HG03432 (cell line): ENCODE measurements at regions not wholly inside any gene's neighbourhood (a gene's known extent, or its start where the extent isn't known, plus 50 kb on each side); places are given as distances from the start of the nearest gene placed in this dataset.
"Not testable (repeated sequence)": the region's sequence is repeated elsewhere in the genome, so short reads cannot be mapped to it uniquely, and the experiment has no call there.

ENCODE experiments used
- ATAC-seq: cut with Tn5 transposase; IDR thresholded peaks from one replicate; pipeline ENCODE4 v1.9.1; 2021; ENCODE audit warnings: mild to moderate bottlenecking, moderate library complexity; ENCODE audit not compliant: unreplicated experiment

DNA sequence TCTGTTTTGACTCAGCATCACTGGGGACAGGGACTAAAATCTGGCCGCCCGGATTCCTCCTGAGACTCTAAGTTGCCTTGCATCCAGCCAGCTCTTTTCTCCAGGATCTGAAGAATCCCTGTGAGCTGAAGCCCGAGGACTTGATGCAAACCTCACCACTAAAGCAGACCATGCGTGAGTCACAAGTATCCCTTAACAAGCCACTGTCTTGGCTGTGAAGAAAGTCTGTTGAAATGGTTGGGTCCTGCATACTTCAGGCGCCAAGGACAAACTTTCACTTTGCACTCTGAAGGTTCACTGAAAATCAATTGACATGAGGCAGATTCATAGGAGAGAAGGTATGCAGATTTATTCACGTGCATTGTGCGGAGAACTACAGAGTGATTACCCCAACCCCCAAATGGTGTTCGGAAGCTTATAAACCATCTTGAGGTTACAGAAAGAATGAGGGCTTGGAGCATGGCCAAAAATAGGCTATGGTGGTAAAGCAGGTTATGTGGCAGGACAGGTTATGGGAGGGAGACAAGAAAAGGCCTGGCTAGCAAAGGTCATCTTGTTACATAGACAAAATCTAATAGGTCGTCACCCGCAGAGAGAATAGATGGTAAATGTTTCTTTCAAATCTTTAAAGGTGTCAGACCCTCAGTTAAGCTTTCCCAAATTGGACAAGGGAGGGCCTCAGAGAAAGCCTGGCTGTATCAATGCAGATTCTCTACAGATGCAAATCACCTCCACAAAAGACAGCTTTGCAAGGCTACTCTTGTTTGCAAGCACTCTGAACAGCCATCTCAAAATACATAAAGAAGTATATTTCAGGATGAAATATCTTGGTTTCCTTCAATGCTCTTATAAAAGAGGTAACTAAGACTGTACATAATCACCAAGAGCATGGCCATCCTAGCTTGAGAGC is 126.3 kb upstream of the PLAAT1 start:
- ATAC-seq, result no peak

DNA sequence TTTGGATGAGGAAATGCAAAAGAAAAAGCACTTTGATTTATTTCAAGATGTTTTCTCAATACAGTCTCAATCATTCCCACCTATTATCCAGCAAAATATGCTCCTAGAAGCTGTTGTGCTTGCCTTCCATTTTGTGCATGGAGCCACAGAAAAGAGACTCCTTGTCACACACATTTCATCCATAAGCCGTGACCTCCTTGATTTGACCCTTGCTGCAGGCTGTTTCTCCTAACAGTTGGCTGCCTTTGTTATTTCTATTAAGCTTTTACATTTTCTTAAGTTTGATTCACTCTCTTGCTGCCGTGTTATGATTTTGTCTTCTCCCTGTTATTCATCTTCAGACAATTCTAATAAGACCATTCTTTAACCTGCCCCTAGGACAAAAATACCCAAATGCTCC is 124.2 kb upstream of the PLAAT1 start:
- ATAC-seq, result no peak

DNA sequence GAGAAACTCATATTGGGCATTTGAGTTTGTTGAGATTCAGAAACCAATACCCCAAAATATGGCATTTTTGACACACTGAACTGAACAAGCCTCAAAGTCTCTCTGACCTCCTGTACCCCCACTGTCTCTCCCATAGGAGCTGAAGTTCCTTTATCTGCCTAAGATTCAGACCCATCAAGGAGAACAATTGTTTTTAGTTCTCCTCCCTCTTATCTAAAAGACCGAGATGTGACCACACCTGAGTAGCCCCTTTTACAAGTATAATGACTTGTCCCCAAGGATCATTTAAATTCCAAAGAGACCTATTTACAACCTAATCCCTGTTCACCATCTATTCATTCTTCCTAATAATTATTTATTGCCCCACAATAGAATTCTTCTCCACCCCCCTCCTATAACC is 122.1 kb upstream of the PLAAT1 start:
- ATAC-seq, result no peak

DNA sequence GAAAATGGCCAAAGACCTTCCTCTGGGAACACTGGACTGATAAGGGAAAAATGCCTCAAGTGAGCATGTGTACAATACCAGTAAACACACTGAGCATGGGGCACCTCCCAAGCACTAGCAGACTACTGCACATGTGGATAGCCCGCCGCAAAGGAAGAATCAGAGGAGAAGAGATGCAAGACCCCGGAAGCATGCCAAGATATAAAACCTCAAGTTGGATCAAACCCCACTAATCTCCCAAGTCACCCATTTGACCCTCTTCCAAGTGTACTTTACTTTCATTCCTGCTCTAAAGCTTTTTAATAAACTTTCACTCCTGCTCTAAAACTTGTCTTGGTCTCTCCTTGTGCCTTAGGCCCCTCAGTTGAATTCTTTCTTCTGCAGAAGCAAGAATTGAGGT is 121.1 kb upstream of the PLAAT1 start:
- ATAC-seq, result no peak

DNA sequence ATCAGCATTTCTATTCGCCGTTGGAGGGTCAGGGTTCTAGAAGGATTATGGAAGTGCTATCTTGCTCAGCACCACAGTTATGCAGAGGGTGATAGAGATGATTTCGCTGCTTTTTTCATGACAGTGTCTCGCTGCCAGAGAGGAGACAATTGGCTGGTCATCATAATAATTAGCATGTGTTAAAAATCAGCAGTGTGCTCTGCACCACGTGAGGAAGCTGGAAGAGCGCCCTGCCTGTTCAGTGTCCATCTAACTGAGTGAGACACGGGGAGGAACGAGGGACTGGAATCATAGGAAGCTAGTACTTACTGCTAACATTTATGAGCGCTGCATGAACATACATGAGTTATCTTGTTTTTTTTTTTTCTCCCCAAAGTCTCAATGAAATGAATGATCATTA is 116.2 kb upstream of the PLAAT1 start:
- no peak for ATAC-seq

DNA sequence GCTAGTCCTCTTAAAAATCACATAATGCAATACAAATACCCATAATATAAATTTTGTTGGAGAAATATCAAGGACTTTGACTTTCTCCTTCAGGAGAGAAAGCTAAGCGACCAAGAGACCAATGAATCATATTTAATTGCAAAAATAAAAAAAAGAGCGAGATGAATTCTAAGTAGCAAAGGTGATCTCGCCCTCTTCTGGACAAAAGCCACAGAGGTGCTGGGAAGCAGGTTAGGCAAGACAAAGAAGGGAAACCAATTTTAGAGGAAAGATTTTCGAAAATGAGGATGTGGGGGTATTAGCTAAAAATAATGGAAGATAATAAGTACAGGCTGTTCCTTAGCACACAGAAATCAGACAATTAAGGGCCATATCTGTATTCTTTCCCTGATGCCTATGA is 111.4 kb upstream of the PLAAT1 start:
- no peak for ATAC-seq

DNA sequence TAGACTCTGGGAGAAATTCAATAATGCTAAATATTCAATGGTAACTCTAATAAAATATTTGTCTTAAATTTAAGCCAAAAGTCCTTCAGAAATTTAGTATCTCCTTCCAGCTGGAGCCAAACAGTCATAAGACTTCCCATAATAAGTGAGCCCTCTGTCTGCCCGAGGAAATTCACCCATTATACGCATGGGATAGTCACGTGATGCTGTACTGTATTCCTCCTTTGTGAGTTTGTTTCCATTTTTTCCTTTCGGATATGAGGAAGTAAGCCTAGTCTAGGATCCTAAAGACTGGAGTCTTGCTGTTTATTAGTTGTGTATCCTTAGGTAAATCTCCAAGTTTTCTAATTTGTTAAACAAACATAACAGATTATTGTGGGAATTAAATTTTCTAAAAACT is 110.4 kb upstream of the PLAAT1 start:
- ATAC-seq, result no peak

DNA sequence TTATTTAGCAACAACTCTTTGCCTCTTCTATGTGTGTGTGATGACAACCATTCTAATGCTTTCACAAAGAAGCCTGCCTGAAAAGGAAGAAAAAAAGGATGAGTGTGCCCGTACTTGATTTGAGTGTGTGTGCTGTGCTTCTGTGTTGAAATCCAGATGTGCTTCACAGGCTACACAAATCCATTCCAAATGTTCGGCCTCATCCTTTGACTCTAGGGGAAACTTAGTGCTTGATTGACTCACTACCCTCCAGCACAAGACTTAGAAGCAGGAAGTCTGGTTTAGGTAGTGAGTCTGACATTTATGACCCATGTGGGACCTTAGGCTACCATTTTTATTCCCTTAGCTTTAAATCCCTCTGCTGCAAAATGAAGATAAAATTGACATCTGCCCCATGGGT is 108.8 kb upstream of the PLAAT1 start:
- ATAC-seq, result no peak

DNA sequence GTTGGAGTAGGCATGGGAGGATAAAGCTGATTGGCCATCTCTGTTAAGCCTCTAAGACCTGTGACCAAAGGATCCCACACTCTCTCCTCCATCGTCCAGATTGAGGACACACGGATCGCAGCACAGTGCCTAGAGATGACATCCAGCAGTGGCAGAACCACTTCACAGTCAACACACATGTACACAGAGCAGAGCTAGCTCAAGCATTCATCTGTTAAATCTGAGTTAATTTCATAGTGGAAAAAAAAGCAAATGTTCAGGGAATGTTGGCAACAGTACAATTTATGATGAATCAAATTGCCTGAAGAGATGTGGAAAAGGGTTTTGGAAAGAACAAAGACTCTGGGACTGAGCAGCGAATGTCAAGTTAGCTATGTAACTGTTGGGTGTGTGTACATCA is 108.1 kb upstream of the PLAAT1 start:
- ATAC-seq, result no peak

DNA sequence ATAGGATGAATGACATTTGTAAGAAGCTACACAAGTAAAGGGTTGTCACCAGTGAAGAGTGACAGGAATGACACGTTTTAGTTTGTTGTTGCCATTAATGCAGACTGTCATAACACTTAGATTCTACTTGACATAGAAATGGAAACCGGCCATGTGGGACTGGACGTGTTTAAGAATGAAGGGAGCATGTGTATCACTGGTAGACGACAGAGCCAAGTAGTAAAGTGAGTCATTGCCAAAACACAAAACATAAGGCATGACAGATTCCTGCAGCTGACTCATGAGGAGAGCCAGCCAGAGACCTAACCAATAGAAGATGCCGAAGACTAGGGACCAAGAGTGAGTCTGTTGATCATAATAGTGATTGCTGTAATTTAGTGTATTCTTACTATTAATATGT is 106.2 kb upstream of the PLAAT1 start:
- no peak for ATAC-seq

DNA sequence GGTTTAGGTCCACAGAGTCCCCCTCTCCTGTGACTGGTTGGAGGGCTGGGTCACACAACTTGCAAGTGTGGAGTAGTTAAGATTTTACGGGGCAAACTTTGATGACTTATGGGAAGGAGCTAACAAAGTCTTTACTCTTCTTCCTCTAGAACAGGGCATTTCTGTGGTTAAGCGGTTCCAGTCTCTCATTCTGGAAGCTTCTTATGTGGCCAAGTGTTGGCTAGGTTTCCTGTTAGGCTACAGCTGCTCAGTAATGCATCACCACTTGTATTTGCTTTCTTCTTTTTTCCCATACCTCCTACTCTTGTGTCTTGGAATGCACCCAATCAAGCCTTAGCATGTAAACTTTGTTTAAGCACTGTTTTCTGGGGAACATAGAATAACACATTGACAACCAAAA is 100.6 kb upstream of the PLAAT1 start:
- no peak for ATAC-seq

DNA sequence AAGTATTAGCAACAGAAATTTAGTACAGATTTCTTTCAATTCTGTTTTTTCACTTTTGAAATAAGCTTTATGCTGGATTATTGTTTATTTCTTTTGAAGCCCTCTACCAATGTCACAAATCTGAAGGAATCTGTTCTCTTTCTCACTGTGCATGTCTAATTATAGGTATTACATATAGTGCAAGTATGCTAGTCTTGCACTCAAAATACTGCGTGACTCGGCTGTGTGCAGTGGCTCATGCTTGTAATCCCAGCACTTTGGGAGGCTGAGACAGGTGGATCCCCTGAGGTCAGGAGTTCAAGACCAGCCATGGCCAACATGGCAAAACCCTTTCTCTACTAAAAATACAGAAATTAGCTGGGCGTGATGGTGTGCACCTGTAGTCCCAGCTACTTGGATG is 95.8 kb upstream of the PLAAT1 start:
- ATAC-seq, result no peak

DNA sequence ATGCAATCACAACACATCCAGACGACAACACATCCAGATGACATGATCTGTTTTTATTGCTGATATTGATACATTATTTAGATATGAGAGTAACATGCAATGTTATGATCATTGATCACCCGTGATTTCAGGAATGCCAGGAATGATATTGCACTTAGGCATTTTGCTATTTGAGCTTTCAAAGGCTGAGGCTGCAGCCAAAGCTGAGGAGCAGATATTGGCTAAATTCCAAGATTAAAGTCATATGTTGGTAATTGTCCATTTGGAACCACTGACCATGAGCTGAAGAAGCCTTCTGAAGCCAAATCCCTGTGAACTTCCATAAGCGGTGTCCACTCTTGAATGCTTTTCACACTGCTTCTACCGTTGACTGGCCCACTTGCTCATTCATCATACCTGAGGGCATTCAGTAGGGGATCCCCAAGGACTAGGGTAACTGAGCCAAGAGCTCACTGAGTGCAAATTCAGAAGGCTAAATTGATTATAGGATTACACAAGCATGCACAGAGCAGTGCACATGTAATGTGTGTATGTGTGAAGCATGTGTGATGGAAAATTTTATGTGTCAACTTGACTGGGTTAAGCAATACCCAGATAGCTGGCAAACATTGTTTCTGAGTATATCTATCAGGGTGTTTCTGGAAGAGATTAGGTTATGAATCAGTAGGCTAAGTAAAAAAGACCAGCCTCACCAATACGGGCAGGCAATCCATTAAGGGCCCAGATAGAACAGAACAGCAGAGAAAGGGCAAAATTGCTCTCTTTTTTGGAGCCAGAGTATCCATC is 92.1 kb upstream of the PLAAT1 start:
- no peak for ATAC-seq

DNA sequence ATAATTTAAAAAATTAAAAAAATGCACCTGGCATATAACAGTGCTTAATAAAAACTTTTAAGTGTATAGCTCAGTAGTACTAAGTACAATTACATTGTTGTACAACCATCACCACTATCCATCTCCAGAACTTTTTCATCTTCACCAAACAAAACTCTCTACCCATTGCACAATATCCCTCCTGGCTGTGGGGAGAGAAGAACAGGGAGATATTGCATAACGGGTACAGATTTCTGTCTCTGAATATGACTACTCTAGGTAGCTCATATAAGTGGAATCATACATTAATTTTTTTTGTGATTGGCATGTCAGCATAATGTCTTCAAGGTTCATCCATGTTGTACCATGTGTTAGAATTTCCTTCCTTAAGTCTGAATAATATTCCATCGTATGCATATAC is 91.0 kb upstream of the PLAAT1 start:
- ATAC-seq, result no peak

DNA sequence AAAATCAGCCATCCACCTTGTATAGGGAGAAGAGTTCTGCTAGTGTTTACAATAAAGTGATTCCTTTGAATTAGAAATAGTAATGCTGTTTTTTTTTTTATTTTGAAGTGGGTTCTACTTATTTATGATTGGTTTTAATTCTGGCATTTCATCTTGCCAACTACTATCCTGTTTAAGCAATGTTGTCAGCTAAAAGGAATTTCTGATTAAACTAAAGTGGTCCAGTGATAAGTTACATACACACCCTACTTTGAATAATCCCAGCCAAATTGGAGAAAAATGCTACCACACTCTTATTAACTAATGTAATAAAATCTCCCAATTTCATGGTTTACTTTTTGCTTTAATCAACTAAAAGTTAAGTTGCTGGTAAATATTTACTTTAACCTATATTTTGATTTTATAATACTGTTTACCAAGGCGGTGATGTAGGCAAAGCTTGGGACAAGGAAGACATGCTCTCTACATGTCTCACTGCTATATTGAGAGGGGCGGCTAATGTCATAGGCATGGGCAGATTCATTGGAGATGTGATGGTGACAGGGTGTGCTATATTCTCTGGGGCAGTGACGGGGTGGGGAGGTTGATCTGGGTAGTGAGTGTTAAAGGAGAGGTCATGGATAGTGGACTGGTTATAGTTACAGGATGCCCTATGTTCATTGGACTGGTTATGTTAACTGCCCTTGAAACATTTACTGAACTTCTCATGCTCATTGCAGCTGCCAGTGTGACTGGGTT is 85.8 kb upstream of the PLAAT1 start:
- ATAC-seq, result not testable (repeated sequence)

DNA sequence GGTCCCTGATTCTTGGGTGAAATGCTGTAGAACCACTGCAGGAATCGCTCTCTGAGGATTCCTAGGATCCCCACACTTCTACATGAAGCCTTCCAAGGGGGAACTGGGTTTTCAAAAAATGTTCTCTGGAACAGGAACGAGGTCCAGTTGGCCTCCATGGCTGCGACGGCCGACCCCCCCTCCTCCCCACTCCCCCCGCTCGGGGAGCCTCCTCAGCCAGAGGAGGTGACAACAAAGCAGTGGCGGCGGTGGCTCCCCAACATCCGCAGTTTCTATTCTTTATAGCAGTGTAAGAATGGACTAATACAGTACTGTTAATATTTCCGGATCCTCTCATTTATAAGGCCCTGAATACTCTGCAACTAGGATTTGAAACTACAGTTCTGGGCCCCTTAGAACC is 84.0 kb upstream of the PLAAT1 start:
- no peak for ATAC-seq

DNA sequence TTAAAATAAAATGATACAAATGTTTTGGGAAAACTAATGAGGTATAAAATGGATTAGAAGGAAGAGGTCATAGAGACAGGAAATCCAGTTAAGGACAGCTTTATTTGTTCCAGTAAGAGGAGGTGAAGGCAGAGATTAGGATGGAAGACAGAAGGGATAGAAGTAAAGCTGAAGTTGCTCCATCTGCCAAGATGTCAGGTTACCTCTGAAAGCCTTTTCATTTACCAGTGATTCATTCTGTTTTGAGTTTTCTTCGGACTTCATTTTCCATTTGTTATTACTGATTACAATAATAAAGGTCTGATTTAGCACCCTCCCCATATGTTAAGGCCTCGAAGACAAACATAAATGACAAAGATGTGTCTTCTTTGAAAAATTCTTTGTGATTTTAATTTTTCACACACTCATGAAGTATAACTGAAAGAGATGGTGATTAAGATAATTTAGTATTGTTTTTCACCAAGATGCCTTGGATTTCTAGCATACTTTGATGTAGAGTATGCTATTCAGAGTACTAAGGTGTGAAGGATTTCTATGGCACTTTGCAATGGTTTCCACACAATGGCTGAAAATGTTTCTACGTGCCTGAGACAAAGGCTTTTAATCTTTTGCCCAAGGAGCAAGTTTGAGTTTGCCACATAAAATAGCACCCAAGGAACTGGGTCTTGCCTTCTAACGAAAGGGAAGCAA is 75.4 kb upstream of the PLAAT1 start:
- ATAC-seq, result no peak

DNA sequence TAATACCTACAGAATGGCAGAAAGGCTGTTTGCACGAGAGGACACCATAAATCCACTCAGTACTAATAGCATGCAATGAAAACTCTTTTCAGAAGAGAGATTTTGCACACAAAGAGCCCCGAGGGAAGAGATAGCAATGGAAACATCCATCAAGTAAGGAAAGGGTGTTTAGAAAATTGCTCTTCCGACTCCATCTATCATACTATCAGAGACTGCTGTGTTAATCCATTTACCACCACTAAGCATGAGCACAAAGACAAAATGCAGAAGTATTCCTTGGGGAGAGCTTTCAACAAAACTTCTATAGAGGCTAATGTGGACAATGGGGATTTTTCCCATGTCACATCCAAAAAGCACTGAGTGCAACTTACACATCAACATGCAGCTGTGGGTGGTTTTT is 72.1 kb upstream of the PLAAT1 start:
- no peak for ATAC-seq

DNA sequence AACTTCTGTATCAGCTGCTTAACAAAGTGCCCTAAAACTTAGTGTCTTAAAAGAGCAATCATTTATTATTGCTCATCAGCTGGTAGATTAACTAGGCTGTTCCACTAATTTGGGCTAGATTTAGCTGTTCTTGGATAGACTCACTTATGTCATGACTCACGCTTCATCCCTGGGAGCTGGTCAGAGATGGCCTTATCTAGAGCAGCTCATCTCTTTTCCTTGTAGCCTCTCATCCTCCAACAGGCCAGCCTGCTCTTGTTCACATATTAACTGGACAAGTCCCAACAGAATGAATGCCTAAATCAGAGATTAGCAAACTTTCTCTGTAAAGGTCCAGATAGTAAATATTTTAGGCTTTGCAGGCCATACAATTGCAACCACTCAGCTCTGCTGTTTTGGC is 66.9 kb upstream of the PLAAT1 start:
- no peak for ATAC-seq

DNA sequence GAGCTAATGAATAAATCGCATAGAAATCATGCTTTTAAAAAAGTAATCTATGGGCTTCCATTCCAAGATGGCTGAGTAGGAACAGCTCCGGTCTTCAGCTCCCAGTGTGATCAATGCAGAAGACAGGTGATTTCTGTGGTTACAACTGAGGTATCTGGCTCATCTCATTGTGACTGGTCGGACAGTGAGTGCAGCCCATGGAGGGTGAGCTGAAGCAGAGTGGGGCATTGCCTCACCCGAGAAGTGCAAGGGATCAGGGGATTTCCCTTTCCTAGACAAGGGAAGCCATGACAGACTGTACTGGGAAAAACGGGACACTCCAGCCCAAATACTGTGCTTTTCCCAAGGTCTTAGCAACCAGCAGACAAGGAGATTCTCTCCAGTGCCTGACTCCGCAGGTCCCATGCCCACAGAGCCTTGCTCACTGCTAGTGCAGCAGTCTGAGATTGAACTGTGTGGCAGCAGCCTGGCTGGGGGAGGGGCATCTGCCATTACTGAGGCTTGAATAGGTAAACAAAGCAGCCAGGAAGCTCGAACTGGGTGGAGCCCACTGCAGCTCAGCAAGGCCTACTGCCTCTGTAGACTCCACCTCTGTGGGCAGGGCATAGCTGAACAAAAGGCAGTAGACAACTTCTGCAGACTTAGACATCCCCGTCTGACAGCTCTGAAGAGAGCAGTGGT is 61.5 kb upstream of the PLAAT1 start:
- not testable (repeated sequence) for ATAC-seq
